HG03095 (cell line): ENCODE measurements at regions not wholly inside any gene's neighbourhood (a gene's known extent, or its start where the extent isn't known, plus 50 kb on each side); places are given as distances from the start of the nearest gene placed in this dataset.

Source experiments
- ATAC-seq: cut with Tn5 transposase; IDR thresholded peaks from one replicate; pipeline ENCODE4 v1.9.1; 2021; ENCODE audit warnings: moderate library complexity; ENCODE audit not compliant: unreplicated experiment

GRCh38 chr9:99362321-99362720 lies 140.2 kb downstream of the SEC61B start:
- no peak for ATAC-seq

- ATAC-seq: no peak
Observed at GRCh38 chr9:99363509-99363908, 141.4 kb downstream of the SEC61B start.

GRCh38 chr9:99365233-99365980 lies 143.3 kb downstream of the SEC61B start:
- ATAC-seq: no peak

GRCh38 chr9:99366183-99366582 lies 144.1 kb downstream of the SEC61B start:
- no peak for ATAC-seq

GRCh38 chr9:99366621-99367020 lies 144.5 kb downstream of the SEC61B start:
- no peak for ATAC-seq

- ATAC-seq: peak; percentile 44
Observed at GRCh38 chr9:99368341-99369326, 146.6 kb downstream of the SEC61B start.

- no peak for ATAC-seq
Observed at GRCh38 chr9:99369327-99369722, 147.2 kb downstream of the SEC61B start.

GRCh38 chr9:99370376-99370775 lies 148.3 kb downstream of the SEC61B start:
- ATAC-seq: no peak

GRCh38 chr9:99371376-99371775 lies 149.3 kb downstream of the SEC61B start:
- no peak for ATAC-seq

- no peak for ATAC-seq
Observed at GRCh38 chr9:99373912-99374311, 151.8 kb downstream of the SEC61B start.

- no peak for ATAC-seq
Observed at GRCh38 chr9:99374793-99375192, 152.7 kb downstream of the SEC61B start.

- ATAC-seq: no peak
Observed at GRCh38 chr9:99375481-99375880, 153.4 kb downstream of the SEC61B start.

GRCh38 chr9:99377790-99378775 lies 156.0 kb downstream of the SEC61B start:
- no peak for ATAC-seq

- no peak for ATAC-seq
Observed at GRCh38 chr9:99383536-99383935, 161.5 kb downstream of the SEC61B start.

- no peak for ATAC-seq
Observed at GRCh38 chr9:99385215-99385614, 163.1 kb downstream of the SEC61B start.

GRCh38 chr9:99385814-99386279 lies 163.8 kb downstream of the SEC61B start:
- no peak for ATAC-seq

GRCh38 chr9:99387431-99387830 lies 165.3 kb downstream of the SEC61B start:
- ATAC-seq: no peak

- ATAC-seq: no peak
Observed at GRCh38 chr9:99389087-99390033, 167.3 kb downstream of the SEC61B start.

GRCh38 chr9:99391937-99392594 lies 170.0 kb downstream of the SEC61B start:
- ATAC-seq: no peak
